Breast epithelium (tissue), 4 donors: ENCODE measurements at regions not wholly inside any gene's neighbourhood (a gene's known extent, or its start where the extent isn't known, plus 50 kb on each side); places are given as distances from the start of the nearest gene placed in this dataset.

ENCODE experiments used
- DNase-seq, 2 donors: peaks; one replicate each; pipeline ENCODE4 v3.0.0-alpha.2; 2019; ENCODE audit warnings: low spot score in 2 of 2
- H3K27ac ChIP-seq, 2 donors: fragments of 200-600 bp; sonication (generic) in 1 of 2; one replicate each; pipeline ENCODE4 v1.5.1; 2016 to 2019; ENCODE audit warnings: mild to moderate bottlenecking in 1 of 2
- H3K27me3 ChIP-seq, 2 donors: fragments of 200-600 bp; sonication (generic) in 1 of 2; one replicate each; pipeline versions ENCODE4 v1.5.1 to v1.6.0; 2017 to 2019; ENCODE audit warnings: control low read depth in 1 of 2, mild to moderate bottlenecking in 1 of 2
- H3K36me3 ChIP-seq: fragments of 200-600 bp; one replicate; pipeline ENCODE4 v1.5.1; 2019
- H3K4me1 ChIP-seq, 2 donors: fragments of 200-600 bp; sonication (generic); one replicate each; pipeline ENCODE4 v1.5.1; 2016 to 2019; ENCODE audit warnings: control low read depth in 1 of 2
- H3K4me3 ChIP-seq, 3 donors: fragments of 200-600 bp; sonication (generic); 1 replicate in 2 of 3; 2 replicates in 1 of 3; pipeline ENCODE4 v1.5.1; 2016 to 2019; ENCODE audit warnings: mild to moderate bottlenecking in 3 of 3, moderate library complexity in 2 of 3
- H3K9me3 ChIP-seq, 2 donors: fragments of 200-600 bp; sonication (generic) in 1 of 2; one replicate each; pipeline ENCODE4 v1.5.1; 2016 to 2019; ENCODE audit warnings: control low read depth in 1 of 2
- POLR2A ChIP-seq: fragments of 450-650 bp; IDR thresholded peaks from one replicate; pipeline ENCODE4 v1.6.1; 2016; ENCODE audit warnings: antibody characterized with exemption, mild to moderate bottlenecking, moderate library complexity
- POLR2AphosphoS5 ChIP-seq, 3 donors: sonication (generic); formaldehyde crosslinking; IDR thresholded peaks; one replicate each; pipeline ENCODE4 v1.6.1; 2017; ENCODE audit warnings: antibody characterized with exemption in 3 of 3
- intact Hi-C: fragments of 100-400 bp; cut with DNase I; formaldehyde crosslinking; loops from one replicate; pipeline ENCODE4 v1.15.1; 2023; ENCODE audit warnings: low total_unique reads
- TF ChIP-seq, protein P1 (sequence below), 3 donors: fragments of 450-650 bp; IDR thresholded peaks; one replicate each; pipeline ENCODE4 v1.5.1; 2016 to 2017; ENCODE audit warnings: antibody characterized with exemption in 3 of 3, mild to moderate bottlenecking in 3 of 3, moderate library complexity in 3 of 3

DNA sequence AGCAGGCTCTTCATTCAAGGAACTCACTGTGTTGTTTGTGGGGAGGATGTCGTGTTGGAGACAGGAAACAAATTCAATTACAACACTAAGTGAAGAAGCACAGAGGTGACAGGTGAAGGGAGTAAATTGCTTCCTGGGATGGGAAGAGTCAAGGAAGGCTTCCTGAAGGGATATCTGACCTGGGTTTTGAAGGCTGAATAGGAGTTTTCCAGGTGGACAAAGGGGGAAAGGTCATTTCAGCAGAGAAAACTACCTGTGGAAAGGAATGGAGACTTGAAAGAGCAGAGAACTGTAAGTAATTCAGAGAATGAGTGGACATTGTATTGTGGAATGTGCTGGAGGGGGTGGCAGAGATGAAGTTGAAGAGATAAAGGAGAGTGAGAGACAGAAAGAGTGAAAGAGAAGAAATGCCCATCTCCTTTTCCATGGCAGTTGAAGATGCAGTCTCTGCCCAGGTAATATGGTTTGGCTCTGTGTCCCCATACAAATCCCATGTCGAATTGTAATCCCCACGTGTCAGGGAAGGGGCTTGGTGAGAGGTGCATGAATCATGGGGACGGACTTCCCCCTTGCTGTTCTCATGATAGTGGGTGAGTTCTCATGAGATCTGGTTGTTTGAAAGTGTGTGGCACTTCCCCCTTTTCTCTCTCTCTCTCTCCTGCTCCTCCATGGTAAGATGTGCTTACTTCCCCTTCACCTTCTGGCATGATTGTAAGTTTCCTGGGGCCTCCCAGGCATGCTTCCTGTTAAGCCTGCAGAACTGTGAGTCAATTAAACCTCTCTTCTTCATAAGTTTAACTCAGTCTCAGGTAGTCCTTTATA lies 205.7 kb upstream of the BCOR start:
- Histone ChIP-seq H3K27ac (no peak overlapping the region), H3K36me3 (no peaks in the 10 kb centered on the region), H3K4me1 (no peaks in the 10 kb centered on the region), H3K9me3 (peaks cover 8 to 26% of the 10 kb centered on the region in 2 donors), H3K27me3 (peaks cover 0 to 49% of the 10 kb centered on the region in 2 donors), H3K4me3 (no peak overlapping the region)
- intact Hi-C loops = no loop called here
- no peak for DNase-seq
- TF ChIP-seq POLR2A (no peak), POLR2AphosphoS5 (IDR thresholded peaks at IDR 0.05) (no peak)
- TF ChIP-seq, protein P1, sequence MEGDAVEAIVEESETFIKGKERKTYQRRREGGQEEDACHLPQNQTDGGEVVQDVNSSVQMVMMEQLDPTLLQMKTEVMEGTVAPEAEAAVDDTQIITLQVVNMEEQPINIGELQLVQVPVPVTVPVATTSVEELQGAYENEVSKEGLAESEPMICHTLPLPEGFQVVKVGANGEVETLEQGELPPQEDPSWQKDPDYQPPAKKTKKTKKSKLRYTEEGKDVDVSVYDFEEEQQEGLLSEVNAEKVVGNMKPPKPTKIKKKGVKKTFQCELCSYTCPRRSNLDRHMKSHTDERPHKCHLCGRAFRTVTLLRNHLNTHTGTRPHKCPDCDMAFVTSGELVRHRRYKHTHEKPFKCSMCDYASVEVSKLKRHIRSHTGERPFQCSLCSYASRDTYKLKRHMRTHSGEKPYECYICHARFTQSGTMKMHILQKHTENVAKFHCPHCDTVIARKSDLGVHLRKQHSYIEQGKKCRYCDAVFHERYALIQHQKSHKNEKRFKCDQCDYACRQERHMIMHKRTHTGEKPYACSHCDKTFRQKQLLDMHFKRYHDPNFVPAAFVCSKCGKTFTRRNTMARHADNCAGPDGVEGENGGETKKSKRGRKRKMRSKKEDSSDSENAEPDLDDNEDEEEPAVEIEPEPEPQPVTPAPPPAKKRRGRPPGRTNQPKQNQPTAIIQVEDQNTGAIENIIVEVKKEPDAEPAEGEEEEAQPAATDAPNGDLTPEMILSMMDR (IDR thresholded peaks at IDR 0.05) = no peak

DNA sequence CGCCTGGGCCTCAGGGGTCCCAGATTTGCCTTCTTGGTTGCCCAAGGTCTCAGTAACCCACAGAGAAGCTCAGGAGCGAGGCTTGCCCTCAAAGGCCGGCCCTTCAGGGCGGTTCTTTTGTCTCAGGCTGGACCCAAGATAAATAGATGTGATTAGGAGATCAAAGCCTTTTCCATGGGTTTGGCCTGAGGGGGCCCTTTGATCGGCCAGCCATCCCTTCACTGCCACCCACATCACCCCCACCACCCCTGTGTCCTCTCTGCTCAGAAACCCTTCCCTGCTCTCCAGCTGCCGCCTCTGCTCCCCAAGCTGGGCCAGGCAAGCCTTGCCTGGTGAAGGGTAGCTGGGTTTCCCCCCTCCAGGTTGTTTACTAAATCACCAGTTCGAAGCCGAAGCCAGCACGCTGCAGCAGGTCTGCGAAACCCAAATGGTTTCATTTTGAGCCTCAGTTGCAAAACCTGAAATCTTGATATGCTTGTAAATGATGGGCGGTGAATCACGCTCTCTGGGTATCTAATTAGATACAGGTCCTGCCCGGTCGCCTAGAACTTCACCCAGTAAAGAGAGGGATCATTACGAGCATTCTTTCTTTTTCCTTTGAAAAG lies 202.6 kb upstream of the BCOR start:
- Histone ChIP-seq H3K9me3 (no peaks in the 10 kb centered on the region), H3K27me3 (peaks cover 0 to 59% of the 10 kb centered on the region in 2 donors), H3K36me3 (no peaks in the 10 kb centered on the region), H3K27ac (no peak overlapping the region), H3K4me3 (no peak overlapping the region), H3K4me1 (no peaks in the 10 kb centered on the region)
- no peak for DNase-seq
- TF ChIP-seq POLR2A (no peak), POLR2AphosphoS5 (IDR thresholded peaks at IDR 0.05) (no peak)
- TF ChIP-seq, protein P1 (IDR thresholded peaks at IDR 0.05) = no peak
- intact Hi-C loops = no loop called here

DNA sequence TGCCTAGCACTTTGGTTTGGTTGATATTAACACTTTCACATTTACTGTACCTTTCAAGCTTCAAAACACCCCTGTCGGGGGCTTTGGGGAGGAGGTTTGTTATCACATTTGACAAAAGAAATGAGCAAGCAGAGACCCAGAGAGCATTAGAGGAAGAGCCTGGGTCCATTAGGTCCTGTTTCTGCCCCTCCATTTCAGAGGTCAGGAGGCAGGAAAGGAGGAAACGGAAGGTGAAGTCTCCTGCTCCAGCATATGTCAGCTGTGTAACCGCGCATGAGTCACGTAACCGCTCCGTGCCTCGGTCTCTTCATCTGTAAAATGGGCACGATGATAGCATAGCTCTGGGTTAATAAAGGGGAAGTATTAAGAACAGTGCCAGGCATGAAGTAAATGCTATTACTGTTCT lies 201.9 kb upstream of the BCOR start:
- DNase-seq = no peak
- TF ChIP-seq POLR2AphosphoS5 (IDR thresholded peaks at IDR 0.05) = no peak
- no peak for TF ChIP-seq POLR2A
- TF ChIP-seq, protein P1 (IDR thresholded peaks at IDR 0.05) = no peak
- H3K4me3 ChIP-seq = no peak overlapping the region
- H3K4me1 ChIP-seq = no peaks in the 10 kb centered on the region
- H3K27ac ChIP-seq = no peak overlapping the region
- H3K27me3 ChIP-seq = peaks cover 0 to 59% of the 10 kb centered on the region in 2 donors
- H3K9me3 ChIP-seq = no peaks in the 10 kb centered on the region
- H3K36me3 ChIP-seq = no peaks in the 10 kb centered on the region
- intact Hi-C loops = no loop called here

DNA sequence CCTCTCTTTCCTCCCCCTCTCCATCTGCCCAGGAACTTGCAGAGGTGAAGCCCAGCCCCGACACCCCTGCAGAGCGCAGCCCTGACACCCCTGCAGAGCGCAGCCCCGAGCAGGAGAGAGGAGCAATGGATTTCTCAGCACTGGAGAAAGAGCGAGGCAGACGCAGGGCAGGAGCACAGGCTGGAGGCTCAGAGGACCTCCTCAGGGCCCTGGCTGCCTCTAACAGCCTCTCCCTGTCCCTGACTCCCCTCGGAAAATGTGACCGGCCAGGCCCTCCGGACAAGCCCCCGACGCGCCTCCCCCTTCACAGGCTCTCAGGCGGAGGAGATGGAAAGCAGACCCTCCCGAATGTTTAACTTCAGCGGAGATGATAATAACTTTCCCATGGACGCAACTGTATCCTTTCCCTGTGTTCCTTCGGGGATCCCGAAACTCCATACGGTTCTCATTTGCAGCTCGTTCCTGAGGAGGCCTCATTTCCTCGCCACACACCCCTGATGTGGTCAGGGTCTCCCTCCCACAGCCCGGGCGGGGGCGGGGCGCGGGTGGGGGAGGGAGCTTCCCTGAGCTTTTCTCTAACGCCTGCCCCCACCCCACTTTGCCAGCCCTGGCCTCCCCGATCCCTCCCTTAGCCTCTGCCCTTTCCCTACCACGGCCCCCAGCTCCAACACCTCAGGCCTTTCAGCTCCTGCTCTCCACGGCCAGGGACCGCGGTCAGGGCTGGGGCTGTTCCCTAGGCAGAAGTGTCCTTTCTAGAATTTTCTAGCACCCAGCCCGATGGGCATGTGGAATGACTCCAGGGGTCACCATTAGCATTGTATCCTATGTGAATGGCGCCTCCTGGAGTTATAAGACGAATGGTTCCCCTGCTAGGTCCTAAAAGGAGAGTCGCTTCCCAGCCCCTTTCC lies 201.1 kb upstream of the BCOR start:
- Histone ChIP-seq H3K9me3 (no peaks in the 10 kb centered on the region), H3K27ac (no peak overlapping the region), H3K27me3 (peaks cover 0 to 59% of the 10 kb centered on the region in 2 donors), H3K36me3 (no peaks in the 10 kb centered on the region), H3K4me3 (no peak overlapping the region), H3K4me1 (no peaks in the 10 kb centered on the region)
- TF ChIP-seq POLR2A (no peak), POLR2AphosphoS5 (IDR thresholded peaks at IDR 0.05) (no peak)
- TF ChIP-seq, protein P1 (IDR thresholded peaks at IDR 0.05) = no peak
- DNase-seq = no peak
- intact Hi-C loops = no loop called here
